GM21367 (cell line): ENCODE measurements at regions not wholly inside any gene's neighbourhood (a gene's known extent, or its start where the extent isn't known, plus 50 kb on each side); places are given as distances from the start of the nearest gene placed in this dataset.

Source experiments
- ATAC-seq: cut with Tn5 transposase; IDR thresholded peaks from one replicate; pipeline ENCODE4 v1.9.1; 2021; ENCODE audit not compliant: unreplicated experiment

GRCh38 chr6:28696167-28696566 is 170.5 kb downstream of the GPX5 start:
- ATAC-seq = no peak

- no peak for ATAC-seq
Observed at GRCh38 chr6:28696682-28697081, 171.0 kb downstream of the GPX5 start.

GRCh38 chr6:28707387-28708282 is 182.0 kb downstream of the GPX5 start:
- ATAC-seq = no peak

DNA sequence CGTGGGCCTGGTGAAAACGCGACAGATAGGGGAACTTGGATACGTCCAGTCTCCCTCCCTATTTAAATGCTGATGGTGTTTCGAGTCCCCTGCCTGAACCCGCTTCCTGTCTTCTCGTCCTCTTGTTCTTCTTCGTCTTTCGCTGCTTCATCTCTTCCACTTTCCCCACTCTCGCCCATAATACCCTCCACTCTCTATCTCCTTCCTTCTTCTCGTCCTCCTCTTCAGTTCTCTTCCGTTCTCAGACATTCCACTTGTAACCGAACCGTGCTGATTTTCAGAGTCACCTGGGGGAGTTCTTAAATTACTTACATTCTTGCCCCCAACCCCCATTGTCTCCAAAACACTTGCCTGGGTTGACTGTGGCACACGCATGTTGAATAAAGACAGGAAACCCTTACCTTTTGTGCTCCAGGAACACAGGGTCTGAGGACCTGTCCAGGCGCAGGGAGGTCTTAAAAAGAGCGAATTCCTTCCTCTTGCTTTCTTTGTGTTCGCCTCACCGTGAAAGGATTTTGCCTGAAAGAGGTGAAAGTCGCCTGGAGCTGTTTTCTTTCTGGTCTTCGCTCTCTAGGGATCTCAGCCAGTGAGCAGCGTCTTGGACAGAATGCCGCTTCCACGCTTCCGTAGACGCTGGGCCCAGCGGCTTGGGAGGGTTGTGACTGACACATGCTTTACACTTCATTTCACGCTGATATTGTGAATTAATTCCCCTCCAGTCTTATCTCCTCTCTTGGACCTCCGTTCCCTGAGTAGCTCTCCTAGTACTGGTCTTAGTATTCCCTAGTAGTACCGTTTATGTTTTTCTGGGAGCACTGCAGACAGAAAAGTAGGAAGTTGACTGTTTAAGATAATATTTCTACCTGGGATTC is 184.0 kb downstream of the GPX5 start:
- no peak for ATAC-seq

DNA sequence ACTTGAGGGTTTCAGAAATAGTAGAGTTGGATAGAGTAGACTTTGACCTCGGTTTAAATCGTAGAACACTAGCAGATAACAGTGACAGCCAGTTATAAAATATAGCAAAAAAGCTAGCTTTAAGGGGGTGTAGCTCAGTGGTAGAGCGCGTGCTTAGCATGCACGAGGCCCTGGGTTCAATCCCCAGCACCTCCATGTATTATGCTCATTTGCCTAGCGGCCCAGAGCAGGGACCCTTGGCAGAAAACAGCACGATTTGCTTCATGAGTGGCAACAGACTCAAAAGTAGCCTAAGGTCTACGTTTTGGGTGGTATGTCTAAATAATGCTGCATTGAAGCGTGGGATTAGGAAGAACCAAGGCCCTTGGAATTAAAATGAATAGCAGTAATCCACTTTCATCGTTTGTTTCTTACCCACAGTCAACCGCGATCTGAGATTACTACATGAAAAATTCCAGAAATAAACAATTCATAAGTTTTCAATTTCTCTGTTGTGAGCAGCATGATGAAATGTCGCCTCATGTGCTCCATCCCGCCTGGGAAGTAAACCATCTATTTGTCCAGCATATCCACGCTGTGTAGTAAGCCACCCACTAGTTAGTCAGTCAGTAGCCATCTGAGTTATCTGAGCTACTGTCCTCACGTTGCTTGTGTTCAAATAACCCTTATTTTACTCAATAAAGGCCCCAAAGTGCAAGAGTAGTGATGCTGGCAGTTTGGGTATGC is 184.9 kb downstream of the GPX5 start:
- ATAC-seq = no peak

DNA sequence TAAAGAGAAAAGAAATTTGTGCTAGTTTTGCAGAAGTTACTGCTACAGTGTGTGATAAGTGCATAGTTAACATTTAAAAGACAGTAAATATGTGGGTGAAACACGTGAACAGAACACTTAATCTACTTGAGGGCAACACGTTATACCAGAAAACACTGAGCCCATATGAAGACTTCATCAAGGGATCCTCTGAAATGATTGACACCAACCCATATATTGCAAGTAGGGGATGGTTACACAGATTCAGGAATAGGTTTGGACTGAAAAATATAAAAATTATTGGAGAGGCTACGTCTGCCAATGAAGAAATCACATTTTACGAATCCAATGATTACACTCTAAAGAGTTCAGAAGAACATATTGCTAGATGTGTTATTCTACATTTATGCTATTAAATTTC is 185.6 kb downstream of the GPX5 start:
- ATAC-seq = no peak

GRCh38 chr6:28711788-28712341 is 186.2 kb downstream of the GPX5 start:
- no peak for ATAC-seq

DNA sequence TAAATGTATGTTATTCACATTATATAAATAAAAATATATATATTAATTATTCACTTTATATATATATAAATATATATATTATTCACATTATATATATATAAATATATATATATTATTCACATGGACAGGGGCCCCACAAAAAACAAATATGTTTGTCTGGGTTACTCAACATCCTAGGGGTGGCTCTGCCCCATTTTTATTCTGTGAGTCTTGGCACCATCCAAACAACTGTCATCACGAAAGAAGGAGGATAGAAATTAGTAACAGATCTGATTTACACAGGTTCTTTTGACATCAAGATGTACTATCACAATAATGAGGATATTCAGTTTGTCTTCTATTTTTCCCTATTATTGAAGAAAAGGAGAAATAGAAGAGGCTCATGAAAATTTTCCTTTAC is 187.3 kb downstream of the GPX5 start:
- no peak for ATAC-seq

DNA sequence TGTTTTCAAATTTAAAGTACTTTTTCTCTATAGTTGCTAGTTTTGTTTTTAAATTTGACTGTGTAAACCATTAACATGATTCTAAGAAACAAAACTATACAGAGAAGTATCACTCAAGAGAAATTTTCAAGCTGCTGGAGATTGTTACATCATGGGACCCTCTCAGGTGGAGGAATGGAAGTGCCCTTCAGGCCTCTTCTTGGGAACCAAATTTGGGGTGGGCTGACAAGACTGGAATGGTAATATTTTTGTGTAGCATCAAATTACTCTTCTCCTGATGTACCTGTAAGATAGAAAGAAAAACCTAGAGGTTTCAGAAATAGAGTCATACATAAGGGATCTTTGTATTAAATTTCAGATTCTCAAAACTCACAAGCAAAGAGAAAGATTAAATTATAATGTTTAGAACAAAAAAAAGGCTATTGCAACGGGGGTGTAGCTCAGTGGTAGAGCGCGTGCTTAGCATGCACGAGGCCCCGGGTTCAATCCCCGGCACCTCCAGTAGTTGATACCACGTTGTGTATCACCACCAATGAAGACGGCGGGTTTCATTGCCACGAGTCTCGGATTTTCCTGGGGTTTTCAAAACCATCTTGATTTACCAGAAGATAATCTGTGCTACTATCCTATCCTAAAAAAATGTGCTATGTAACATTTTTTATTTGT is 193.7 kb downstream of the GPX5 start:
- ATAC-seq = no peak

DNA sequence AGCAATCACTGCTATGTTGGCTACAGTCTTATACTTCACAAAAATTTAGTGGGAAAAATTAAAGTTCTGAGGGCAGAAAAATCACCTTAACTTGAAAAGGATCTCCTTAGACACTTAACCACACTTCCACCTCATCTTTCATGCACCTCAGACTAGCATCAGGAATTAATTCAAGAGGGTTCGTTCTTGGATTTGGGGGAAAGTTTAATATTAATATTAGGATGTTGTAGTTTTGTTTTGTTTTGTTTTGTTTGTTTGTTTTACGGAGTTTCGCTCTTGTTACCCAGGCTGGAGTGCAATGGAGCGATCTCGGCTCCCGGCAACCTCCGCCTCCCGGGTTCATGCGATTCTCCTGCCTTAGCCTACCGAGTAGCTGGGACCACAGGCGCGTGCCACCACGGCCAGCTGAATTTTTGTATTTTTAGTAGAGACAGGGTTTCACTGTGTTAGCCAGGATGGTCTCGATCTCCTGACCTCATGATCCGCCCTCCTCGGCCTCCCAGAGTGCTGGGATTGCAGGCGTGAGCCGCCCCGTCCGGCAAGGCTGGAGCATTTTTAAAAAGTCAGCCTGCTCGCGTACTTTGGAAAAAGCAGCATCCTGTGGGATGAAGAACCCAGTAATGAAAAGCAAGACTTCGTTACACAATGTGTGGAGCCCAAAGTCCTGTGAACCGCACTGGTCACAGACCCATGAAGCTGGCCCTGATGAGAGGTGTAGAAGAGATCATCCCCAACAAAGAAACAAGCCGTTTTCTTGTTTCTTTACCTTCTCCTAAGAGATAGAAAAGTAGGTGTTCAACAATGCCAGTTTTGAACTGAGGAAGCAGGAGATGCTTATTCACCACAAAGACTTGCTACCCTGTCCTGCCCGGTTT is 194.9 kb downstream of the GPX5 start:
- no peak for ATAC-seq

DNA sequence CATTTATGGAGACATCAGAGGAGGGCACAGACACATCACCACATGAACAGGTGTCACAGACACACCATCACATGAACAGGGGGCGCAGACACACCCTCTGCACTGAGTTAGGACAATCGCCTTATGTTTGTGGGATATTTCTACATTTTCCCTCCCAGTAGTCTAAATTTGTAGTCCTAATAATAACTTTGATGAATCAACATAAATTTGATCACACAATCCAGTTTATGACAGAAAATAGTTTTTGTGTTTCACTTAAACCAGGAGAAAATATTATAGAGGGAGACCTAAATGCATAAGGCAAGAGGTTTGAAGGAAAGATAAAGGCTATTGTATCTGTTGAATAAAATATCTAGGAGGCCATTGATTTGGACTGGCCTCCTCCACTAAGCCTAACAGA is 195.7 kb downstream of the GPX5 start:
- ATAC-seq = no peak

DNA sequence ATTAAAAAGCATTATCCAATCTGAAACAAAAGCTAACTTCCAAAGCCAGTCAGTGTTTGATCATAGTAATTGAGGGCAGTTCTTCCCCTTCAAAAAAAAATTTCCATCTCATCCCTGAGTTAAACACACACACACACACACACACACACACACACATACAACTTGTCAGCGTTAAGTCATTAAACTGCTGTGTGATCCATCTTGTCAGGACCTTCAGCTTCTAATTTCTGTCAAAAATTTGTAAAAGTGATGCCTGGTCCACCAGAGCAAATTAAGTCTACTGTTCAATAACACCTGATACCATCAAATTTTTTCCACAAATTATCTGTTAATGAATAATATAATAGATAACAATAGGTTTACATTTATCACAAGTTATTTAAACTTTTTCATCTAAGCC is 198.7 kb downstream of the GPX5 start:
- ATAC-seq = no peak

- ATAC-seq = no peak
Observed at GRCh38 chr6:28725274-28725809, 198.4 kb downstream of the TRIM27 start.

DNA sequence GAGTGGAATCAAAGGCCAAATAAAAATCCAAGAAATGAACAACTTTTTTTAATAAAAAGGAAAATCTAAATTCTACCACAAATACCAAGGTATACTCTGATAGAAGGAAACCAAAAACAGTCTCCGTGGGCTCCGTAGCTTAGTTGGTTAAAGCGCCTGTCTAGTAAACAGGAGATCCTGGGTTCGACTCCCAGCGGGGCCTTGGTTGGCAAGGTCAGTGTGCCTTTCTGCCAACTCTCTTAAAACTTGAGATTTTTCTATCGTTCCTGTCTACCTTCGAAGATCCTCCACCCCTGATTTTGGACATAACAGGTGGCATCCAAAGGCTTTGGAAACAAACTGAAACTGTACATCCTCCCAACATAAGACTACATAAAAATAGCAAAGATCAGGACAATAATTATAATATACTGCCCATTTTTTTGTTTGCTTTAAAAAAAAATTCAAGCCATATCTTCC is 197.9 kb downstream of the TRIM27 start:
- no peak for ATAC-seq

DNA sequence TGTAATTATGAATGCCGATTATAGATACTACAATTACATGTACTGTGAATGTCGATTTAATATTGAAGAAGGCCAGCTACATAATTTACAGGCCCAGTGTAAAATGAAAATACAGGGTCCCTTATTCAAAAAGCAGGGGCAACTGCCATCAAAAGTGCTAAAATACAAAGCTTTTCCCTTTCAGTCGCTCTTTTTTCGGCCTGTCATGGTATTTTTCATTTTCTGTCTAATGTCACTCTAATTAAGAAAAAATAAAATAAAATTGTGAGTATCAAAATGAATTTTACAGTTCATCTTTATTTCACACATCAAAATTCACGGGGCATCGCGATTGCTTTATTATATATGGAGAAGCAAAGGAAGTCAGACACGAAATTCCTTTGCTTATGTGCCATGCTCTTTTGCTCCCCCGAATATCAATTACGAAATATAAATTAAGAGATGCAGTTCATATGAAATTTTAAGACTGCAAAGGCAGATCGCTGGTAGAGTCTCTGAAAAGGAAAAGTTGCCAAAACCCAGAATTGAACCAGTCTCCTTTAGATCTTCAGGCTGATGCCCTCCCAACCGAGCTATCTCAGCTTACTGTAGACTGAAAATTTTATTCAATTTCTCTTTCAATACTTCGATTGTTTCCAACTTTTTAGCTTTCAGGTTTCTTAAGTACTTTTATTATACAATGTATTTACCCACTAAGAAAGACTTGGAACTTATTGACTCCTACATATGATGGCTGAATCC is 197.0 kb downstream of the TRIM27 start:
- no peak for ATAC-seq

DNA sequence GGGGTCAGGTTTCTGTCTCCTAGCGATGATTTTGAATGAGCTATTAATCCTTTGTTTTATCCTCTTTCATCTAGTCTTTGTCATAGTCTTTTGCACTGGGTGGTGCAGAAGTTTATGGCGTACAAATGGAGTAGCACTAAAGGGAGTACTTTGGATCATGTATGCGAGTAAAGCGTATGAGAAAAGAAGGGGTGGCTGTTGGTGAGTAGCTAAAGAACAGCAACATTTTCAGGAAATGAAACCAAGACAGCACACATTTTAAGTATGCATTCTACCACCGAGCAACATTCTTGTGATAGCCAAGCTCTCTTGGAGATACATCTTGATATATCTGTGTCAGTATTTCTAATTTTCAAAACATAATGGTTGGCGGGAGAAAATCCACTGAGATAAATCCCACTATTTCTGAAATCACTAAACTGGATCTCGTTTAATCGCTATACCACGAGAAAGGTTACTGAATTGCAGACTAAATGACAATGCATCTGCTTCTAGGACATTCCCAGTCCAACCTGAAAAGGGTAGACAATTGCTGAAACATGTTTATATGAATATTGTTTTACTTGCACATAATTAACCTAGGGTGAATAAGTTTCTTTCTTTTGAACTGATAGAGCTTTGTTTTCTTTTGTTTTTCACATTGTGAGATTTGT is 196.1 kb downstream of the TRIM27 start:
- ATAC-seq = no peak

DNA sequence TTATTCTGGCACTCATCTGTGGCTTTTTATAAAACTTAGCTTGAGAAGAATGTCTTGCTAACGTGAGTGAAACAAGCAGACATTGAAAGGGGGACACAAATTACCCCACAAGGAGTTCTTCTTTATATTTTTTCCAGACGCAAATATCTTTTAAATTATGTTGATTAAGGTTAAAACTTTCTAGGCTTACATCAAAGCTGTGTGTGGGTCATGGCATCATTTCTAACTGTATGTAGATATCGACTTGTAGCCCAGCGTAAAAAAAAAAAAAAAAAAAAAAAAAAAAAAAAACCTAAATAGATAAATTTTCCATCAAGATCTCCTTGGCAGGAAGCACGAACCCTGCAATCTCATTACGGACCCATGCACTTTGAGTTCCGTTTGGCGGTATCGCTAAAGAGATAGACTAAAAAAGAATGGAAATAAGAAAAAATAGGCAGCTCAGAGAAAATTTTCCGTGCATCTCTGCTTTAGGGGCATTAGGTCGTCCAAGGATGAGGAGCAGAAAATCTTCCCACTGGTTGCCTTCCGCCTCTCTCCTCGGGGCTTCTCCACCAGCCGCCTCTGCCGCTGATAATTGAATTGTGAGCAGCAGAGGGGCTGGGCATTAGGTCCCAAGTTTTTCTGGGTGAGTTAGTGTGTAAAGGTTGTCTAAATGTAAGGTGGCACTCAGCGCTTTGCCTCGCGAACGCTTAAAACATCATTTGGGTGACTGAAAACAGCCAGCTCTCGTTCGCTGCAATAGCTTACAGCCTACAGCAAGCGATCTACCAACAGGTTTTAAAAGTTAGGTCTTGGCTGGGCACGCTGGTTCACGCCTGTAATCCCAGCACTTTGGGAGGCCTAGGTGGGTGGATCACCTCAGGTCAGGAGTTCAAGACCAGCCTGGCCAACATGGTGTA is 194.0 kb downstream of the TRIM27 start:
- ATAC-seq = no peak
